ENCODE measurements at regions not wholly inside any gene's neighbourhood (a gene's known extent, or its start where the extent isn't known, plus 50 kb on each side); places are given as distances from the start of the nearest gene placed in this dataset.

DNA sequence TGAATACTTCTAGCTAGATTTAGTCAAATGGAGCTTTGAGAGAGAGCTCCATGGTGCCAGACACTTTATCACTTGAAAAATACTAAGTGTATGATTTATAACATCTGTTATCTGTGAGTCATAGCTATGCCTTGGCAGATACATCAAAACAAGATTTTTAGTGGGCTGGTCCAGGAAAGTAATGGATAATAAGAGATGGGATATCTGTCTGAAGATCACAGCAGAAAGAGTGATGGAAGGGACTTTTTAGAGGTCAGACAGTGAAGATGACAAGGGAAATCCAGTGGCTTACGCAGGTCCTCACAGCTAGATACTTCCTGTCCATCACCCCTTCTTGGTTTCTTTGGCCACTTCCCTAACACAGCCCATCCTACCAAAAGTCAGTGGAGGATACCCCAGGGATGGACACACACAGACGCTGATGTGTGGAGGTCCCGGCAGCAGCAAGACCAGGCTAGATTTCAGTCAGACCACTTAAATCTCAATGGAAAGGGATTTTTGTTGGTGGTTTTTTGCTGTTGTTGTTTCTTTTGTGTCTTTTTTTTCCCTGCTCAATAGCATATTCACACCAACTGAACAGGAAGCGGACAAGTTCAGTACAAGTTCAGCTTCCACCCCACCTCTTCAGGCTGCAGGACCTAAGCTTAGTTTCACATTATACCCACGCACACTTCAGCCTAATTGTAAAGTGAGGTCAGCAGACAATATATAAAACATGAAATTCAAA is 209.3 kb downstream of the ALDH8A1 start:
- H3K4me3 Mint-ChIP-seq: no peak overlapping the region
- no peak overlapping the region for H3K27ac Mint-ChIP-seq
- H3K27me3 Mint-ChIP-seq: peaks cover 6% of the 10 kb centered on the region

DNA sequence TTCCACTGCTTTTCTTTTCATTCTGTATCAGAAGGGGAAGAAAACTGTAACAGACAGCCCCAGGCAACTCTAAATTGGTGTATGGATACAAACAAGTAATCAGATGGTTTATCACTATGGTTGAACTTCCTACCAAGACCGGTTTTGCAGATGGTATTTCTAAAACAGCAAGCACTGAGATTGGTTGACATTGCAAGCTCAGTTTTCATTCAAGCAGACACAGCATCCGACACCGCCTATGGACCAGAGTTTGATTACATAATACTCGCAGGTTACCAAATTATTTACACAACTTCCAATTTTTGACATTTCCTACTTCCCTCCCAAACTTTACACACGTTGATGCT is 209.9 kb downstream of the ALDH8A1 start:
- H3K36me3 Mint-ChIP-seq: no peaks in the 10 kb centered on the region
- H3K27ac Mint-ChIP-seq: no peak overlapping the region
- H3K9me3 Mint-ChIP-seq: no peaks in the 10 kb centered on the region
- H3K27me3 Mint-ChIP-seq: peaks cover 6% of the 10 kb centered on the region
- no peak overlapping the region for H3K4me3 Mint-ChIP-seq
- H3K4me1 Mint-ChIP-seq: no peaks in the 10 kb centered on the region

More for the DNA sequence above, 209.3 kb downstream of the ALDH8A1 start:
- H3K4me1 Mint-ChIP-seq: no peaks in the 10 kb centered on the region
- no peaks in the 10 kb centered on the region for H3K9me3 Mint-ChIP-seq
- no peaks in the 10 kb centered on the region for H3K36me3 Mint-ChIP-seq

- no peaks in the 10 kb centered on the region for H3K36me3 Mint-ChIP-seq
- H3K4me3 Mint-ChIP-seq: no peak overlapping the region
- no peaks in the 10 kb centered on the region for H3K9me3 Mint-ChIP-seq
- H3K27me3 Mint-ChIP-seq: peaks cover 7% of the 10 kb centered on the region
- no peak overlapping the region for H3K27ac Mint-ChIP-seq
- H3K4me1 Mint-ChIP-seq: no peaks in the 10 kb centered on the region
Observed at GRCh38 chr6:134739299-134740026, 210.4 kb downstream of the ALDH8A1 start.

GRCh38 chr6:134738211-134738885 is 211.6 kb downstream of the ALDH8A1 start:
- H3K4me1 Mint-ChIP-seq: no peaks in the 10 kb centered on the region
- H3K27ac Mint-ChIP-seq: no peak overlapping the region
- no peaks in the 10 kb centered on the region for H3K9me3 Mint-ChIP-seq
- H3K27me3 Mint-ChIP-seq: peaks cover 6% of the 10 kb centered on the region
- H3K4me3 Mint-ChIP-seq: no peak overlapping the region
- no peaks in the 10 kb centered on the region for H3K36me3 Mint-ChIP-seq

- H3K27ac Mint-ChIP-seq: no peak overlapping the region
Observed at GRCh38 chr6:134735461-134735860, 214.4 kb downstream of the ALDH8A1 start.

DNA sequence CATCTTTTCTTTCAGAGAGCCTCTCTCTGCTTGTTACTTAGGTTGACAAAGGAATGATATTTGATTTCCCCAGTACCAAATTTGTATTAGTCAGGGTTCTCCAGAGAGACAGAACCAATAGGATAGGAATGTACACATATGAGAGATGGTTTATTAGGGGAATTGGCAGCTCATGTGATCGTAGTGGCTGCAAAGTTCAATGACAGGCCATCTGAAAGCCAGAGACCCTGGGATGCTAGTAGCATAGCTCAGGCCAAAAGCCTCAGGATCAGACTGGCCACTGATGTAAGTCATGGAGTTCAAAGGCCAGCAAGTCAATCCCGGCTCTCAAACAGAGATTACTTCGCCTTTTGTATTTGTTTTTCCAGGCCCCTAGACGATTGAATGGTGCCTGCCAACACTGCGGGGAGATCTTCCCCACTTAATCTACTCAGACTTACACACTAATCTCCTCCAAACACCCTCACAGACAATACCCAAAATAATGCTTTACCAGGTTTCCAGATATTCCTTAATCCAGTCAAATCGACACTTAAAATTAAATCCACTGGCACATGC is 215.5 kb downstream of the ALDH8A1 start:
- H3K27ac Mint-ChIP-seq: no peak overlapping the region
- no peaks in the 10 kb centered on the region for H3K36me3 Mint-ChIP-seq
- H3K27me3 Mint-ChIP-seq: peaks cover 6% of the 10 kb centered on the region
- no peaks in the 10 kb centered on the region for H3K4me1 Mint-ChIP-seq
- H3K4me3 Mint-ChIP-seq: no peak overlapping the region
- no peaks in the 10 kb centered on the region for H3K9me3 Mint-ChIP-seq

More at GRCh38 chr6:134735461-134735860, 214.4 kb downstream of the ALDH8A1 start:
- no peaks in the 10 kb centered on the region for H3K9me3 Mint-ChIP-seq
- H3K36me3 Mint-ChIP-seq: no peaks in the 10 kb centered on the region
- no peak overlapping the region for H3K4me3 Mint-ChIP-seq
- peaks cover 6% of the 10 kb centered on the region for H3K27me3 Mint-ChIP-seq
- H3K4me1 Mint-ChIP-seq: no peaks in the 10 kb centered on the region

DNA sequence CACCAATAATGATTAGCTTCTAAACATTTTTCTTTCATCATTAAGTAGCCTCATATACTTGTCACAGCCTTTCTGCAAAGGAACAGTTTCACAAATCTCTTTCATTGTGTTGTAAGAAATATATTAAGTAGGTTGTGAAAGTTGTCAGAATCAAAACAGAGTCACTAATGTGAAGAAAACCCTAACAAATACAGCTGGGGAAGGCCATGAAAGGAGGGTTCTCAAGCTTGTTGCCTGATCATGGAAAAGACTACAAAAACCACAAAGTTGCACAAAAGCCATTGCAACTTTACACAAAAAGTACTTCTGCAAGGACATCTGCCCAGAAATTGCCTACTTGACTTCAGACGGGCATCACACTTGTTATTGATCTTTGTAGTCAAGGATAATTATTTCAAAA is 216.1 kb downstream of the ALDH8A1 start:
- no peaks in the 10 kb centered on the region for H3K4me1 Mint-ChIP-seq
- no peak overlapping the region for H3K27ac Mint-ChIP-seq
- H3K9me3 Mint-ChIP-seq: no peaks in the 10 kb centered on the region
- no peak overlapping the region for H3K4me3 Mint-ChIP-seq
- H3K27me3 Mint-ChIP-seq: peaks cover 6% of the 10 kb centered on the region
- H3K36me3 Mint-ChIP-seq: no peaks in the 10 kb centered on the region

DNA sequence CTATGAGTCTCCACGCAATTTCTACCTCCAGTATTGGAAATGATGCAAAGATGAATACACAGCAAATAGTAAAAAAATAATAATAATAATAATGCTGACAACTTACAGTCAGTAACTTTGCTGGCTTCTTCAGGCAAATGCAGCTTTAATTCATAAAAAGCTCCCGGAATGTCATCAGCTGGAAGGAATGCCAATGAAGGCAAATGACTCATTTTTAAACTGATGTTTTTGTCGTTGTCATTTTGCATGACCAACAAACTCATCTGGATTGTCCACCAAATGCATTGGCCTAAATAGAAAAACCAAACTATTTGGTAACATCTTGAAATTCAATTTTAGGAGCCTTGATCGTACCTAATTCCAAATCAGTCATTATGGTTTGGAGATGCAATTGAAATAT is 217.1 kb downstream of the ALDH8A1 start:
- Mint-ChIP-seq H3K27me3 (peaks cover 6% of the 10 kb centered on the region), H3K27ac (no peak overlapping the region), H3K4me1 (no peaks in the 10 kb centered on the region), H3K36me3 (no peaks in the 10 kb centered on the region), H3K9me3 (no peaks in the 10 kb centered on the region), H3K4me3 (no peak overlapping the region)

DNA sequence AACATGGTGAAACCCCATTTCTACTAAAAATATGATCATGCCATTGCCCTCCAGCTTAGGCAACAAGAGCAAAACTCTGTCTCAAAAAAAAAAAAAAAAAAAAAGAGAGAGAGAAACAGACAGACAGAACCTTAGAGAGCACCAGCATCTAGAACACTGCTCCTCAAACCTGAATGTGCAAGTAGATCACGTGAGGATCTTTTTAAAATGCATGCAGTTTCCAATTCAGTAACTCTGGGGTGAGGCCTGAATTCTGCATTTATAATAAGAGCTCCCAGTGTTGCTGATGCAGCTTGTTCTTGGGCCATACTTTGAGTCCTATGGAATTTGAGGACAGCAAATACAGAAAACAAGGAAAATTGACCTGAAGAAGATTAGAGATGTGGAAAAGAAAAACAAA is 218.3 kb downstream of the ALDH8A1 start:
- Mint-ChIP-seq H3K36me3 (no peaks in the 10 kb centered on the region), H3K4me1 (no peaks in the 10 kb centered on the region)

GRCh38 chr6:134730013-134730412 is 219.9 kb downstream of the ALDH8A1 start:
- H3K36me3 Mint-ChIP-seq: no peaks in the 10 kb centered on the region
- no peak overlapping the region for H3K4me3 Mint-ChIP-seq
- no peaks in the 10 kb centered on the region for H3K9me3 Mint-ChIP-seq
- H3K4me1 Mint-ChIP-seq: no peaks in the 10 kb centered on the region
- H3K27ac Mint-ChIP-seq: no peak overlapping the region
- peaks cover 7% of the 10 kb centered on the region for H3K27me3 Mint-ChIP-seq

More for the DNA sequence above, 218.3 kb downstream of the ALDH8A1 start:
- Mint-ChIP-seq H3K27ac (no peak overlapping the region), H3K27me3 (peaks cover 6% of the 10 kb centered on the region), H3K4me3 (no peak overlapping the region), H3K9me3 (no peaks in the 10 kb centered on the region)

- peaks cover 6% of the 10 kb centered on the region for H3K27me3 Mint-ChIP-seq
- no peak overlapping the region for H3K4me3 Mint-ChIP-seq
- H3K4me1 Mint-ChIP-seq: no peaks in the 10 kb centered on the region
- H3K36me3 Mint-ChIP-seq: no peaks in the 10 kb centered on the region
- H3K27ac Mint-ChIP-seq: no peak overlapping the region
- H3K9me3 Mint-ChIP-seq: no peaks in the 10 kb centered on the region
Observed at GRCh38 chr6:134729561-134729960, 220.3 kb downstream of the ALDH8A1 start.

GRCh38 chr6:134727081-134727480 is 222.8 kb downstream of the ALDH8A1 start:
- H3K4me1 Mint-ChIP-seq: no peaks in the 10 kb centered on the region
- no peaks in the 10 kb centered on the region for H3K36me3 Mint-ChIP-seq
- H3K4me3 Mint-ChIP-seq: no peak overlapping the region
- H3K27me3 Mint-ChIP-seq: peaks cover 3% of the 10 kb centered on the region
- no peaks in the 10 kb centered on the region for H3K9me3 Mint-ChIP-seq
- H3K27ac Mint-ChIP-seq: no peak overlapping the region

GRCh38 chr6:134725590-134725989 is 224.3 kb downstream of the ALDH8A1 start:
- Mint-ChIP-seq H3K27ac (no peak overlapping the region), H3K27me3 (peaks cover 3% of the 10 kb centered on the region), H3K36me3 (no peaks in the 10 kb centered on the region), H3K4me1 (no peaks in the 10 kb centered on the region), H3K4me3 (no peak overlapping the region), H3K9me3 (no peaks in the 10 kb centered on the region)

- no peaks in the 10 kb centered on the region for H3K4me1 Mint-ChIP-seq
- peaks cover 3% of the 10 kb centered on the region for H3K27me3 Mint-ChIP-seq
- H3K4me3 Mint-ChIP-seq: no peak overlapping the region
- no peak overlapping the region for H3K27ac Mint-ChIP-seq
- H3K36me3 Mint-ChIP-seq: no peaks in the 10 kb centered on the region
- H3K9me3 Mint-ChIP-seq: no peaks in the 10 kb centered on the region
Observed at GRCh38 chr6:134724771-134725340, 225.0 kb downstream of the ALDH8A1 start.

- Mint-ChIP-seq H3K4me3 (no peak overlapping the region), H3K36me3 (no peaks in the 10 kb centered on the region), H3K4me1 (no peaks in the 10 kb centered on the region), H3K27ac (no peak overlapping the region), H3K27me3 (peaks cover 3% of the 10 kb centered on the region), H3K9me3 (no peaks in the 10 kb centered on the region)
Observed at GRCh38 chr6:134723081-134723871, 226.6 kb downstream of the ALDH8A1 start.
